ENCODE measurements at regions not wholly inside any gene's neighbourhood (a gene's known extent, or its start where the extent isn't known, plus 50 kb on each side); places are given as distances from the start of the nearest gene placed in this dataset.
"Not testable (repeated sequence)": the region's sequence is repeated elsewhere in the genome, so short reads cannot be mapped to it uniquely, and the experiment has no call there.

GRCh38 chr19:34871911-34872310 lies 54.8 kb upstream of the ZNF30 start:
- not testable (repeated sequence) for DNase-seq

- no peak for DNase-seq
These were observed 59.1 kb upstream of the ZNF30 start for GRCh38 chr19:34867631-34868030.

GRCh38 chr19:34865225-34865624 lies 61.5 kb upstream of the ZNF30 start:
- DNase-seq: not testable (repeated sequence)

- peak; percentile 2 for DNase-seq
These were observed 66.6 kb upstream of the ZNF30 start for GRCh38 chr19:34859823-34860736.

- DNase-seq: not testable (repeated sequence)
These were observed 67.4 kb upstream of the ZNF30 start for GRCh38 chr19:34859325-34859724.

- DNase-seq: no peak
These were observed 70.7 kb upstream of the ZNF30 start for GRCh38 chr19:34856052-34856451.

GRCh38 chr19:34853369-34853768 lies 73.3 kb upstream of the ZNF30 start:
- no peak for DNase-seq

GRCh38 chr19:34852669-34853068 lies 74.0 kb upstream of the ZNF30 start:
- no peak for DNase-seq

GRCh38 chr19:34851277-34851804 lies 75.4 kb upstream of the ZNF30 start:
- DNase-seq: no peak

GRCh38 chr19:34847393-34847792 lies 74.4 kb upstream of the ZNF599 start:
- no peak for DNase-seq

GRCh38 chr19:34844277-34844676 lies 71.3 kb upstream of the ZNF599 start:
- no peak for DNase-seq

GRCh38 chr19:34841780-34842179 lies 68.8 kb upstream of the ZNF599 start:
- DNase-seq: no peak

- DNase-seq: peak; percentile 9
These were observed 65.9 kb upstream of the ZNF599 start for GRCh38 chr19:34838753-34839431.

- peak; percentile 9 for DNase-seq
These were observed 65.2 kb upstream of the ZNF599 start for GRCh38 chr19:34838248-34838647.

GRCh38 chr19:34837262-34837661 lies 64.2 kb upstream of the ZNF599 start:
- no peak for DNase-seq

- DNase-seq: no peak
These were observed 62.8 kb upstream of the ZNF599 start for GRCh38 chr19:34835631-34836351.

GRCh38 chr19:34834472-34835061 lies 61.6 kb upstream of the ZNF599 start:
- no peak for DNase-seq

GRCh38 chr19:34832581-34833112 lies 59.6 kb upstream of the ZNF599 start:
- DNase-seq: no peak

- no peak for DNase-seq
These were observed 58.7 kb upstream of the ZNF599 start for GRCh38 chr19:34831714-34832113.

- no peak for DNase-seq
These were observed 55.1 kb upstream of the ZNF599 start for GRCh38 chr19:34828156-34828555.

- DNase-seq: no peak
These were observed 52.2 kb upstream of the ZNF599 start for GRCh38 chr19:34825212-34825611.

GRCh38 chr19:34824686-34825085 lies 51.7 kb upstream of the ZNF599 start:
- DNase-seq: no peak

All from CD4-positive, alpha-beta T cell treated with Interleukin-10 for 1 hour (primary cell).